ENCODE measurements at regions not wholly inside any gene's neighbourhood (a gene's known extent, or its start where the extent isn't known, plus 50 kb on each side); places are given as distances from the start of the nearest gene placed in this dataset.

GRCh38 chr3:86418861-86419260, 572.1 kb downstream of the VGLL3 start (continued):
- TF ChIP-seq YY1 (IDR thresholded peaks at IDR 0.05; ENCODE audit: low read depth, low read length) (no peak), CBFB (IDR thresholded peaks at IDR 0.05; ENCODE audit: low read depth) (no peak), PAX8 (IDR thresholded peaks at IDR 0.05) (no peak), NRF1 (conservative IDR thresholded peaks at IDR 0.05; ENCODE audit: low read depth, low read length) (no peak), HDAC6 (IDR thresholded peaks at IDR 0.05; ENCODE audit: unreplicated experiment) (no peak), KDM1A (IDR thresholded peaks at IDR 0.05; ENCODE audit: borderline replicate concordance) (no peak)
- TF ChIP-seq, protein P1, sequence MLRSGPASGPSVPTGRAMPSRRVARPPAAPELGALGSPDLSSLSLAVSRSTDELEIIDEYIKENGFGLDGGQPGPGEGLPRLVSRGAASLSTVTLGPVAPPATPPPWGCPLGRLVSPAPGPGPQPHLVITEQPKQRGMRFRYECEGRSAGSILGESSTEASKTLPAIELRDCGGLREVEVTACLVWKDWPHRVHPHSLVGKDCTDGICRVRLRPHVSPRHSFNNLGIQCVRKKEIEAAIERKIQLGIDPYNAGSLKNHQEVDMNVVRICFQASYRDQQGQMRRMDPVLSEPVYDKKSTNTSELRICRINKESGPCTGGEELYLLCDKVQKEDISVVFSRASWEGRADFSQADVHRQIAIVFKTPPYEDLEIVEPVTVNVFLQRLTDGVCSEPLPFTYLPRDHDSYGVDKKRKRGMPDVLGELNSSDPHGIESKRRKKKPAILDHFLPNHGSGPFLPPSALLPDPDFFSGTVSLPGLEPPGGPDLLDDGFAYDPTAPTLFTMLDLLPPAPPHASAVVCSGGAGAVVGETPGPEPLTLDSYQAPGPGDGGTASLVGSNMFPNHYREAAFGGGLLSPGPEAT (IDR thresholded peaks at IDR 0.05; ENCODE audit: low read depth): no peak

DNA sequence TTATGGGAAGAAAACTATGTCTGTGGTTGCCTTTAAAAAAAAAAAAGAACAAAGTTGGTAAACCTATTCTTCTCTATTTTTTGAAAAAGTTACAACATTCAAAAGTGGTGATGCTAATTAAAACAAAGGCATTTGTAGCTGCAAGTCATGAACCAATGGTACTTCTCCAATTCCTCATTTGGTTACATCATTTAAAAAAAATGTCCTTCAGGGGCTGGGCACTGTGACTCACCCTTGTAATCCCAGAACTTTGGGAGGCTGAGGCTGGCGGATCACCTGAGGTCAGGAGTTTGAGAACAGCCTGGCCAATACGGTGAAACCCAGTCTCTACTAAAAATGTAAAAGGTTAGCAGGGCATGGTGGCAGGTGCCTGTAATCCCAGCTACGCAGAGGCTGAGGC, 574.6 kb downstream of the VGLL3 start:
- SMC1A ChIA-PET (ENCODE audit: uncharacterized antibody, unreplicated experiment): no interaction called here
- Histone ChIP-seq H3K27me3 (replicated peaks in 1 of 2; ENCODE audit: control insufficient read depth in 2 of 2, insufficient read depth in 2 of 2, low read length in 1 of 2) (no peaks in the 10 kb centered on the region), H3K4me2 (ENCODE audit: control insufficient read depth, insufficient read depth) (no peak overlapping the region), H3K27ac (ENCODE audit: control insufficient read depth, insufficient read depth) (no peak overlapping the region), H3K4me1 (ENCODE audit: control insufficient read depth, insufficient read depth, low read length) (no peaks in the 10 kb centered on the region), H3K4me3 (no peak overlapping the region), H2AFZ (ENCODE audit: control insufficient read depth, low read depth, low read length) (no peak overlapping the region), H3K9me3 (replicated peaks; ENCODE audit: control insufficient read depth, insufficient read depth, low read length) (no peaks in the 10 kb centered on the region), H3K79me2 (ENCODE audit: control insufficient read depth, insufficient read depth, low read length) (no peaks in the 10 kb centered on the region), H3K36me3 (ENCODE audit: control insufficient read depth in 2 of 2, insufficient read depth in 2 of 2, low read length in 1 of 2) (no peaks in the 10 kb centered on the region), H4K20me1 (ENCODE audit: control insufficient read depth, insufficient read depth) (no peaks in the 10 kb centered on the region), H3K9ac (ENCODE audit: control insufficient read depth, insufficient read depth, low read length) (no peak overlapping the region)
- TF ChIP-seq PML (IDR thresholded peaks at IDR 0.05; ENCODE audit: low read length): no peak
- TF ChIP-seq MTA2 (IDR thresholded peaks at IDR 0.05; ENCODE audit: low read depth): no peak
- no peak for TF ChIP-seq EZH2 (IDR thresholded peaks at IDR 0.05; ENCODE audit: borderline replicate concordance, control insufficient read depth, low read depth, low read length)
- TF ChIP-seq MAX (IDR thresholded peaks at IDR 0.05; ENCODE audit: low read depth, low read length): no peak
- TF ChIP-seq CHD2 (IDR thresholded peaks at IDR 0.05; ENCODE audit: borderline replicate concordance, low read depth, low read length): no peak
- POLR2A ChIA-PET: no interaction called here
- in situ Hi-C loops (cut with MboI): no loop called here
- 30% methylated on average over 3 of the region's 3 CpGs for WGBS (ENCODE audit: insufficient coverage, insufficient replicate concordance, low lambda C conversion rate, missing lambda C conversion rate)
- no peak for ATAC-seq
- BruUV-seq (replicated peaks): no TSS peak
- FAIRE-seq: no peak
- intact Hi-C loops (cut with micrococcal nuclease; ENCODE audit: unreplicated experiment): no loop called here
- DNase-seq (ENCODE audit: low read depth, low spot score): no peak
- CTCF ChIA-PET: no interaction called here
- RAD21 ChIA-PET (ENCODE audit: unreplicated experiment): no interaction called here
